Upper lobe of right lung (tissue), 1 donor: ENCODE measurements at regions not wholly inside any gene's neighbourhood (a gene's known extent, or its start where the extent isn't known, plus 50 kb on each side); places are given as distances from the start of the nearest gene placed in this dataset.

Source experiments
- ATAC-seq: fragments of 200-7000 bp; cut with Tn5 transposase; one replicate; pipeline ENCODE4 v1.9.1; 2020; ENCODE audit warnings: mild to moderate bottlenecking, moderate library complexity
- DNase-seq: peaks from one replicate; pipeline ENCODE4 v3.0.0-alpha.2; 2020
- H3K27ac ChIP-seq: fragments of 200-600 bp; one replicate; pipeline ENCODE4 v1.8.0; 2022
- H3K27me3 ChIP-seq: fragments of 200-600 bp; one replicate; pipeline ENCODE4 v1.8.0; 2022; ENCODE audit warnings: mild to moderate bottlenecking
- H3K36me3 ChIP-seq: fragments of 200-600 bp; one replicate; pipeline ENCODE4 v1.8.0; 2022
- H3K4me1 ChIP-seq: fragments of 200-600 bp; one replicate; pipeline ENCODE4 v1.8.0; 2022
- H3K4me3 ChIP-seq: fragments of 200-600 bp; one replicate; pipeline ENCODE4 v1.8.0; 2022; ENCODE audit warnings: mild to moderate bottlenecking
- H3K9me3 ChIP-seq: fragments of 200-600 bp; one replicate; pipeline ENCODE4 v1.8.0; 2022
- intact Hi-C: fragments of 100-400 bp; cut with DNase I; formaldehyde crosslinking; loops from one replicate; pipeline ENCODE4 v1.11.0; 2022
- TF ChIP-seq, protein P1 (sequence below): fragments of 200-600 bp; IDR thresholded peaks from one replicate; pipeline ENCODE4 v1.8.0; 2022; ENCODE audit warnings: antibody characterized with exemption
- donor health status: DM: no; HTN: yes; CAD: no; lungs with severe emphysema.

DNA sequence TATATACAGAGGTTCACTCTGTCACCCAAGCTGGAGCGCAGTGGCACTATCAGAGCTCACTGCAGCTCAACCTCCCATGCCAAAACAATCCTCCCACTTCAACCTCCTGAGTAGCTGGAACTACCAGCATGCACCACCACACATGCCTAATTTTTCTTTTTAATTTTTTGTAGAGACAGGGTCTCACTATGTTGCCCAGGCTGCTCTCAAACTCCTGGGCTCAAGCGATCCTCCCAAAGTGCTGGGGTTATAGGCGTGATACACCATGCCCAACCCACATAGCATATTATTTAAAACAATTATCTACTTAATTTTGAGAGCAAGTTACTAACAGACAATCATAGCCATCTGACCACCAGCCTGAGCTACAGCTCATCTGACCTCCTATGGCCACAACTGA, 459.9 kb upstream of the JARID2 start:
- no peaks in the 10 kb centered on the region for H3K9me3 ChIP-seq
- H3K27me3 ChIP-seq: no peaks in the 10 kb centered on the region
- H3K36me3 ChIP-seq: no peaks in the 10 kb centered on the region
- intact Hi-C loops: no loop called here
- TF ChIP-seq, protein P1, sequence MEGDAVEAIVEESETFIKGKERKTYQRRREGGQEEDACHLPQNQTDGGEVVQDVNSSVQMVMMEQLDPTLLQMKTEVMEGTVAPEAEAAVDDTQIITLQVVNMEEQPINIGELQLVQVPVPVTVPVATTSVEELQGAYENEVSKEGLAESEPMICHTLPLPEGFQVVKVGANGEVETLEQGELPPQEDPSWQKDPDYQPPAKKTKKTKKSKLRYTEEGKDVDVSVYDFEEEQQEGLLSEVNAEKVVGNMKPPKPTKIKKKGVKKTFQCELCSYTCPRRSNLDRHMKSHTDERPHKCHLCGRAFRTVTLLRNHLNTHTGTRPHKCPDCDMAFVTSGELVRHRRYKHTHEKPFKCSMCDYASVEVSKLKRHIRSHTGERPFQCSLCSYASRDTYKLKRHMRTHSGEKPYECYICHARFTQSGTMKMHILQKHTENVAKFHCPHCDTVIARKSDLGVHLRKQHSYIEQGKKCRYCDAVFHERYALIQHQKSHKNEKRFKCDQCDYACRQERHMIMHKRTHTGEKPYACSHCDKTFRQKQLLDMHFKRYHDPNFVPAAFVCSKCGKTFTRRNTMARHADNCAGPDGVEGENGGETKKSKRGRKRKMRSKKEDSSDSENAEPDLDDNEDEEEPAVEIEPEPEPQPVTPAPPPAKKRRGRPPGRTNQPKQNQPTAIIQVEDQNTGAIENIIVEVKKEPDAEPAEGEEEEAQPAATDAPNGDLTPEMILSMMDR: no peak
- no peak overlapping the region for H3K4me3 ChIP-seq
- DNase-seq (no peak), ATAC-seq (no peak)
- no peak overlapping the region for H3K27ac ChIP-seq
- no peaks in the 10 kb centered on the region for H3K4me1 ChIP-seq

DNA sequence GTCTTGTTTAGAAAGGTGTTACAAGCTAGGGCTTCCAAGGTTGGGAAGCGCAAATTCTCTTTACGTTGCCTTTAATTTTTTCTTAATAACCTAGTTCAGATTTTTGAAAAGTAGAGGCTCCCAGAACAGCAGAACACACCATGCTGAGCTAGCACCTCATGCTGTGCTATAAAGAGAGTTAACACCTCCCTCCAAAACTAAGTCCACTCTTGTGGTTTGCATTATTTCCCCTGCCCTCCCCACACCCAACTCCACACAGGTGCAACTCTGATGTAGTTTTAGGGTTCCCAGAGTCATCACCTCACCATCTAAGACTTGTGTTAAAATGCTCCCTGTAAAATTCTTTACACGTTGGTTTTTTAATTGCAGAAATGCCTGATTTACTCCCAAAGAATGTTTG, 459.4 kb upstream of the JARID2 start:
- TF ChIP-seq, protein P1: no peak
- Histone ChIP-seq H3K4me1 (no peaks in the 10 kb centered on the region), H3K36me3 (no peaks in the 10 kb centered on the region), H3K9me3 (no peaks in the 10 kb centered on the region), H3K27ac (no peak overlapping the region), H3K27me3 (no peaks in the 10 kb centered on the region), H3K4me3 (no peak overlapping the region)
- intact Hi-C loops: no loop called here
- ATAC-seq (no peak), DNase-seq (no peak)

- ATAC-seq (no peak), DNase-seq (no peak)
- intact Hi-C loops: no loop called here
- TF ChIP-seq, protein P1: no peak
- H3K27ac ChIP-seq: no peak overlapping the region
- no peaks in the 10 kb centered on the region for H3K9me3 ChIP-seq
- H3K4me1 ChIP-seq: no peaks in the 10 kb centered on the region
- H3K4me3 ChIP-seq: no peak overlapping the region
- H3K27me3 ChIP-seq: no peaks in the 10 kb centered on the region
- no peaks in the 10 kb centered on the region for H3K36me3 ChIP-seq
Observed at GRCh38 chr6:14787250-14787649, 458.6 kb upstream of the JARID2 start.

DNA sequence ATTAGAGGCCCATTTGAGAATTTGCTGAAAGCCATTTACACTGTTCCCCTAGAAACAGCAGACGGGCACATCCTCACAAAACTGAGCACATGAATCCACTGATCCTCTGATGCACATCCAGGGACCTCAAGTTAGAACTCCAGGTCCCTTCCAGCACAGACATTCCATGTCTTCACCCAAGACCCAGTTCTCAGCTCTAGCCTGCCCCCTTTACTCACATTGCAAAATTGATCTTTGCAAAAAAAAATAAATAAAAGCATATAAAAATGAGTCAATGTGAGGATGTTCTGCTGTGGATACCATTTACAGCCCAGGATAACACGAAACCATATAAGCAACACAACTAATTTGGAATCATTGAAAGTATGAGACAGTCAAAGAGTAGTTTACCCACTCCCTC, 458.2 kb upstream of the JARID2 start:
- no peak overlapping the region for H3K27ac ChIP-seq
- intact Hi-C loops: no loop called here
- no peaks in the 10 kb centered on the region for H3K36me3 ChIP-seq
- no peaks in the 10 kb centered on the region for H3K9me3 ChIP-seq
- DNase-seq (no peak), ATAC-seq (no peak)
- TF ChIP-seq, protein P1: no peak
- no peaks in the 10 kb centered on the region for H3K27me3 ChIP-seq
- no peak overlapping the region for H3K4me3 ChIP-seq
- no peaks in the 10 kb centered on the region for H3K4me1 ChIP-seq

- H3K4me3 ChIP-seq: no peak overlapping the region
- H3K9me3 ChIP-seq: no peaks in the 10 kb centered on the region
- no peaks in the 10 kb centered on the region for H3K4me1 ChIP-seq
- H3K36me3 ChIP-seq: no peaks in the 10 kb centered on the region
- no peaks in the 10 kb centered on the region for H3K27me3 ChIP-seq
- TF ChIP-seq, protein P1: no peak
- intact Hi-C loops: no loop called here
- no peak overlapping the region for H3K27ac ChIP-seq
- no peak for ATAC-seq
- DNase-seq: no peak
Observed at GRCh38 chr6:14789996-14790395, 455.9 kb upstream of the JARID2 start.

GRCh38 chr6:14790976-14791375, 454.9 kb upstream of the JARID2 start:
- Histone ChIP-seq H3K36me3 (no peaks in the 10 kb centered on the region), H3K9me3 (no peaks in the 10 kb centered on the region), H3K27me3 (no peaks in the 10 kb centered on the region), H3K4me1 (no peaks in the 10 kb centered on the region), H3K27ac (no peak overlapping the region), H3K4me3 (no peak overlapping the region)
- DNase-seq (no peak), ATAC-seq (no peak)
- intact Hi-C loops: no loop called here
- TF ChIP-seq, protein P1: no peak
